Mesenchymal stem cell (in vitro differentiated cells and primary cell): ENCODE measurements at regions not wholly inside any gene's neighbourhood (a gene's known extent, or its start where the extent isn't known, plus 50 kb on each side); places are given as distances from the start of the nearest gene placed in this dataset.

ENCODE experiments used
- DNase-seq: peaks from one replicate; pipeline ENCODE4 v3.0.0-alpha.2; 2013
- H2AFZ ChIP-seq: one replicate; pipeline ENCODE4 v1.6.1; 2013; ENCODE audit warnings: low read depth, mild to moderate bottlenecking, control low read depth, inconsistent platforms, low read length, moderate library complexity
- H2AK5ac ChIP-seq: 2 replicates; pipeline ENCODE4 v1.6.1; 2013; ENCODE audit warnings: low read length, moderate library complexity, mild to moderate bottlenecking, inconsistent platforms; ENCODE audit not compliant: severe bottlenecking
- H2BK120ac ChIP-seq: one replicate; pipeline ENCODE4 v1.6.1; 2013; ENCODE audit warnings: low read depth, mild to moderate bottlenecking, inconsistent platforms, low read length, moderate library complexity
- H2BK12ac ChIP-seq, 2 experiments: one replicate each; pipeline ENCODE4 v1.6.1; 2013; ENCODE audit warnings: inconsistent platforms in 2 of 2, low read length in 2 of 2, mild to moderate bottlenecking in 2 of 2, moderate library complexity in 2 of 2, control low read depth in 1 of 2
- H2BK15ac ChIP-seq: one replicate; pipeline ENCODE4 v1.6.1; 2013; ENCODE audit warnings: mild to moderate bottlenecking, low read depth, inconsistent platforms; ENCODE audit not compliant: poor library complexity, severe bottlenecking
- H2BK5ac ChIP-seq: 2 replicates; pipeline ENCODE4 v1.6.1; 2013; ENCODE audit warnings: low read depth, mild to moderate bottlenecking, low read length, control low read depth, inconsistent platforms; ENCODE audit not compliant: poor library complexity, severe bottlenecking
- H3K14ac ChIP-seq, 2 experiments: one replicate each; pipeline ENCODE4 v1.6.1; 2013; ENCODE audit warnings: inconsistent platforms in 2 of 2, low read length in 2 of 2, control low read depth in 1 of 2, mild to moderate bottlenecking in 1 of 2, moderate library complexity in 1 of 2
- H3K18ac ChIP-seq, 2 experiments: one replicate each; pipeline ENCODE4 v1.6.1; 2013; ENCODE audit warnings: inconsistent platforms in 2 of 2, low read length in 2 of 2, control low read depth in 1 of 2, low read depth in 1 of 2, mild to moderate bottlenecking in 1 of 2
- H3K23ac ChIP-seq, 2 experiments: one replicate each; pipeline ENCODE4 v1.6.1; 2013; ENCODE audit warnings: inconsistent platforms in 2 of 2, low read length in 2 of 2, mild to moderate bottlenecking in 2 of 2, moderate library complexity in 2 of 2, control low read depth in 1 of 2
- H3K27ac ChIP-seq: 2 replicates; pipeline ENCODE4 v1.5.1; 2013; ENCODE audit warnings: mild to moderate bottlenecking, moderate library complexity, low read length, control low read depth, inconsistent platforms; ENCODE audit not compliant: poor library complexity, severe bottlenecking
- H3K27me3 ChIP-seq, 2 experiments: 2 replicates each; pipeline versions ENCODE4 v1.6.1 to v1.7.0; 2013; ENCODE audit warnings: low read length in 2 of 2, mild to moderate bottlenecking in 2 of 2, moderate library complexity in 2 of 2, control low read depth in 1 of 2, inconsistent platforms in 1 of 2; ENCODE audit not compliant: control insufficient read depth in 1 of 2, insufficient read depth in 1 of 2
- H3K36me3 ChIP-seq, 2 experiments: 2 replicates each; pipeline versions ENCODE4 v1.6.1 to v1.7.0; 2013; ENCODE audit warnings: low read length in 2 of 2, control low read depth in 1 of 2, inconsistent platforms in 1 of 2, low read depth in 1 of 2, mild to moderate bottlenecking in 1 of 2; ENCODE audit not compliant: insufficient read depth in 2 of 2, control insufficient read depth in 1 of 2
- H3K4ac ChIP-seq, 2 experiments: one replicate each; pipeline ENCODE4 v1.6.1; 2013; ENCODE audit warnings: inconsistent platforms in 2 of 2, low read length in 2 of 2, mild to moderate bottlenecking in 2 of 2, moderate library complexity in 2 of 2, control low read depth in 1 of 2, low read depth in 1 of 2
- H3K4me1 ChIP-seq: 2 replicates; pipeline ENCODE4 v1.6.1; 2013; ENCODE audit warnings: low read depth, low read length, control low read depth; ENCODE audit not compliant: control insufficient read depth, insufficient read depth
- H3K4me2 ChIP-seq: 2 replicates; pipeline ENCODE4 v1.6.1; 2013; ENCODE audit warnings: low read length, mild to moderate bottlenecking, inconsistent platforms; ENCODE audit not compliant: poor library complexity, severe bottlenecking
- H3K4me3 ChIP-seq, 2 experiments: 2 replicates each; pipeline versions ENCODE4 v1.5.1 to v1.7.0; 2013; ENCODE audit warnings: low read length in 2 of 2, mild to moderate bottlenecking in 2 of 2, control low read depth in 1 of 2, low read depth in 1 of 2; ENCODE audit not compliant: insufficient read depth in 1 of 2
- H3K79me1 ChIP-seq: replicated peaks from 2 replicates; pipeline ENCODE4 v1.6.1; 2013; ENCODE audit warnings: mild to moderate bottlenecking, control low read depth, low read length, inconsistent platforms; ENCODE audit not compliant: poor library complexity, severe bottlenecking
- H3K9ac ChIP-seq: 2 replicates; pipeline ENCODE4 v1.7.0; 2013; ENCODE audit warnings: mild to moderate bottlenecking, low read length, moderate library complexity
- H3K9me3 ChIP-seq: 2 replicates; pipeline ENCODE4 v1.7.0; 2013; ENCODE audit warnings: mild to moderate bottlenecking, low read length; ENCODE audit not compliant: control insufficient read depth
- H4K8ac ChIP-seq: one replicate; pipeline ENCODE4 v1.6.1; 2013; ENCODE audit warnings: inconsistent platforms, mild to moderate bottlenecking, low read length, moderate library complexity
- H4K91ac ChIP-seq: one replicate; pipeline ENCODE4 v1.6.1; 2013; ENCODE audit warnings: mild to moderate bottlenecking, low read length, inconsistent platforms
- WGBS: methylation state at CpG from one replicate; pipeline ENCODE4 v1.1.7; 2013; ENCODE audit warnings: mixed read lengths; 5-methylcytosine and 5-hydroxymethylcytosine counted together

DNA sequence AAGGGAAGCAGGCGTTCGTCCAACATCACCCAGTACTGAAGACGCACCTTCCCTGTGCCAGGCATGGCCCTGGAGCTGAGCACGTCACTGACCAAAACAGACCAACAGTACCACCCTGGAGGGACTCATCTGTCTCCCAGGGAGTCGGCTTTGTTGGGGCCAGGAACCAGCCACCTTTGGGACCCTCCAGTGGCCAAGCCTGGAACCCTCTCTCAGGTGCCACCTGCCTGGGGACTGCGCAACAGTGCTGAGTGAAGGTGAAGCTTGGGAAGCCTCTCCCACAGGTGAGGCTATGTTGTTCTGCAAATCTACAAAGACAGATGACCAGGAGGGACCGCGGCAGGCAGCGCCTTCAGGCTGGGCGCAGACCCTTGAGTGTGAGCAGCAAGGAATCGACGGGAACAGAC, 91.4 kb upstream of the OTOS start:
- WGBS: 92% methylated on average over 12 of the region's 12 CpGs
- Histone ChIP-seq H3K4me1 (no peaks in the 10 kb centered on the region), H3K27me3 (peaks cover 0 to 41% of the 10 kb centered on the region in 2 experiments), H3K18ac (no peak overlapping the region), H2BK5ac (no peak overlapping the region), H2BK15ac (no peak overlapping the region), H2AFZ (no peak overlapping the region), H3K14ac (no peak overlapping the region), H3K4me2 (no peak overlapping the region), H3K4ac (no peak overlapping the region), H2BK12ac (no peak overlapping the region), H3K79me1 (no peaks in the 10 kb centered on the region), H2BK120ac (no peak overlapping the region), H3K4me3 (no peak overlapping the region), H3K27ac (no peak overlapping the region), H3K9ac (no peak overlapping the region), H3K9me3 (peaks cover 16% of the 10 kb centered on the region), H4K91ac (no peak overlapping the region), H4K8ac (no peak overlapping the region), H3K23ac (no peak overlapping the region), H3K36me3 (peaks cover 0 to 3% of the 10 kb centered on the region in 2 experiments), H2AK5ac (no peak overlapping the region)
- no peak for DNase-seq

DNA sequence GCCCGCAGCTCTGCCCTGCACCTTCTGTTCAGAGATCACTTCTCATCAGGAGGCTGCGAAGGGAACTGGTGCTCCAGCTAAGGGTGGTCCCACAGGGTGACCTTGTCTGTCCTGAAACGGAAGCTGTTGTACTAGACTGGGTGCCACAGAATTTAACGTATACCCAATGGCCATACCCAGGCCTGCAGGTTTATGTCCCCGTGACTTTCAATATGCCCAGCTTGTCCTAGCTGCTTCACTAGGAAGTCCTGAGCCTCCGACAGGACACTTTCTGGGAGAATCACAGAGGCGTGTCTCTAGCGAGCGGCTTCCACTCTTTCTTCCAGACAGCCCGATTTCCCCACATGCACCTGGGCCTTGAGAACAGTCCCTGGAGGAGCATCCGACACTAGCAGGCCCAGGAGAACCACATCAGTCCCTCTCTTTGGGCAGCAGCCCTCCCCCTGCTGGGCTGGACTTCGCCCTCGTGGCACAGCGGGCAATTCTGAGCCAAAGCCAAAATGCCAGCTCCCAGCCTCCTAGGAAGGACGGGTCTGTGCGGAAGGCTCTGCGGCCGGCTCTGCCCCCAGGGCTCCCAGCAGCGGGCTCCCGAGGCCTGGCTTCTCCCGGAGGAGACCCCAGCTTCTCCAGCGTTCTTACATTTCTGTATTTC, 91.9 kb upstream of the OTOS start:
- Histone ChIP-seq H2BK5ac (no peak overlapping the region), H3K18ac (no peak overlapping the region), H3K9me3 (peaks cover 16% of the 10 kb centered on the region), H2AK5ac (no peak overlapping the region), H3K4me1 (no peaks in the 10 kb centered on the region), H3K4me2 (no peak overlapping the region), H3K79me1 (no peaks in the 10 kb centered on the region), H3K14ac (no peak overlapping the region), H3K23ac (no peak overlapping the region), H3K9ac (no peak overlapping the region), H2AFZ (no peak overlapping the region), H3K27me3 (peaks cover 0 to 37% of the 10 kb centered on the region in 2 experiments), H3K27ac (no peak overlapping the region), H3K4me3 (no peak overlapping the region), H2BK12ac (no peak overlapping the region), H4K91ac (no peak overlapping the region), H2BK120ac (no peak overlapping the region), H3K4ac (no peak overlapping the region), H4K8ac (no peak overlapping the region), H3K36me3 (peaks cover 0 to 3% of the 10 kb centered on the region in 2 experiments), H2BK15ac (no peak overlapping the region)
- WGBS: 87% methylated on average over 20 of the region's 22 CpGs
- no peak for DNase-seq

DNA sequence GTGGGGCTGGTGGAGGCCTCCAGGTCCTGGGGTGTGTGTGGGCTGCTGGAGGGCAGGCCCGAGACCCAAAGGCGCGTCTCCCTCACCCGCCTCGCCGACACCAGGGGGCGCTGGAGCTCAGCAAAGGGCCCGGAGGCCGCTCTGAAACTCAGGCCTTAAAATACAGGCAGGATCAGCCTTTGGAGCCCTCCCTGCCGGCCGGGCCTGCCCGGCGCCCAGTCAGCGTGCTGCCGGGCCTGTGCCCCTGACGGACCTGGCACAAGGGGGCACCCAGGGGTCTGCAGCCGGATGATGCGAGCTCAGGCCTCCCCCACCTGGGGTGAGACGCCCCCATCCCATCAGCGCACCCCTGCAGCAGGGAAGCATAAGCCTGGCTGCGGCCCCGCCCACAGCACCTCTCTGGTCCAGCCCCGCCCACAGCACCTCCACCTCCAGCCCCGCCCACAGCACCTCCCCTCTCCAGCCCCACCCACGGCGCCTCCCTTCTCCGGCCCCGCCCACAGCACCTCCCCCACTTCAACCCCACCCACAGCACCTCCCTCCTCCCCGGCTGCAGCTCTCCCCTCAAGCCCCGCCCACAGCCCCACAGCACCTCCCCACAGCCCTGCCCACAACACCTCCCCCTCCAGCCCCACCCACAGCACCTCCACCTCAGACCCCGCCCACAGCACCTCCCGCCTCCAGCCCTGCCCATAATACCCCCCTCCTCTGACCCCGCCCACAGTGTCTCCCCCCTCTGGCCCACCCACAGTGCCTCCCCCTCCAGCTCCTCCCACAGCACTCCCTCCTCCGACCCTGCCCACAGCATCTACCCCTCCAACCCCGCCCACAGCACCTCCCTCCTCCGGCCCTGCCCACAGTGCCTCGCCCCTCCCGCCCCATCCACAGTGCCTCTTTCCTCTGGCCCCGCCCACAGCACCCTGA, 92.8 kb upstream of the OTOS start:
- no peak overlapping the region for H3K23ac ChIP-seq
- H2BK12ac ChIP-seq: peak overlapping the region in 1 of 2 experiments; percentile 42
- H3K9me3 ChIP-seq: peaks cover 13% of the 10 kb centered on the region
- H3K4me1 ChIP-seq: no peaks in the 10 kb centered on the region
- peaks cover 0 to 3% of the 10 kb centered on the region in 2 experiments for H3K36me3 ChIP-seq
- peak overlapping the region; percentile 72 for H4K8ac ChIP-seq
- no peak overlapping the region for H3K18ac ChIP-seq
- H3K4ac ChIP-seq: no peak overlapping the region
- no peak overlapping the region for H3K9ac ChIP-seq
- no peaks in the 10 kb centered on the region for H3K79me1 ChIP-seq
- 34% methylated on average over 38 of the region's 39 CpGs for WGBS
- no peak overlapping the region for H2AFZ ChIP-seq
- H2BK5ac ChIP-seq: no peak overlapping the region
- H3K27me3 ChIP-seq: peaks cover 0 to 32% of the 10 kb centered on the region in 2 experiments
- H2AK5ac ChIP-seq: no peak overlapping the region
- no peak overlapping the region for H3K27ac ChIP-seq
- H3K4me2 ChIP-seq: no peak overlapping the region
- no peak overlapping the region for H3K4me3 ChIP-seq
- no peak overlapping the region for H3K14ac ChIP-seq
- H4K91ac ChIP-seq: no peak overlapping the region
- DNase-seq: peak; percentile 69
- no peak overlapping the region for H2BK120ac ChIP-seq
- no peak overlapping the region for H2BK15ac ChIP-seq

DNA sequence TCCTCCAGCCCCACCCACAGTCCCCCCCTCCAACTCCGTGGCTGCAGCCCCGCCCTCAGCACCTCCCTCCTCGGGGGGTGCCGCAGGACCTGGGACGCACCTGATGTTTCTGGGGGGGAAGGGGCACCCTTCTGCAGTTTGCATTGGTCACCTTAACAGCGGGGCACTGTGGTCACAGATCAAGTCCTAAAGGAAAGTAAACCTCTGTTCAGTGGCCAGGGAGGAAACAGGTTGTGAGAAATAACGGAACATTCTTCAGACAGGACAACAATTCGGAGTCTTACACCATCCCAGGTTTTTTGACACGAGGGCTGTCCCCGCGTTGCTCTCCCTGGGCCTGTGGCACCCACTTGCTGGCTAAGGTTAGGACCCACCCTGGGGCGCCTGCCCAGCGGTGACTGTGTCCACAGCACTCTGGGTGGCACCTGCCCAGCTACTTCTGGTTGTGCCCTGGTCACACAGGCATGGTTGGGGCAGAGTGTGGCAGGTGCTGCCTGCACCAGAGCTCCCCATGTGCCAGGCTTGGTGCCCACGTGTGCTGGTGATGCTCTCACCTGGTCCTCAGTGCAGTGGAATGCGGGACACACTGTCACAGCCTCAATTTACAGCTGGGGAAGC, 93.5 kb upstream of the OTOS start:
- Histone ChIP-seq H4K8ac (no peak overlapping the region), H3K14ac (no peak overlapping the region), H4K91ac (peak overlapping the region; percentile 45), H3K4me2 (no peak overlapping the region), H3K27me3 (peaks cover 0 to 37% of the 10 kb centered on the region in 2 experiments), H2BK15ac (no peak overlapping the region), H3K4me3 (no peak overlapping the region), H2AK5ac (no peak overlapping the region), H3K18ac (peak overlapping the region in 1 of 2 experiments; percentile 16), H2BK12ac (no peak overlapping the region), H3K9me3 (peaks cover 6% of the 10 kb centered on the region), H3K4ac (no peak overlapping the region), H3K36me3 (peaks cover 0 to 3% of the 10 kb centered on the region in 2 experiments), H2AFZ (no peak overlapping the region), H2BK5ac (no peak overlapping the region), H3K4me1 (no peaks in the 10 kb centered on the region), H3K79me1 (no peaks in the 10 kb centered on the region), H3K23ac (no peak overlapping the region), H3K27ac (no peak overlapping the region), H3K9ac (no peak overlapping the region), H2BK120ac (no peak overlapping the region)
- WGBS: 68% methylated on average over 15 of the region's 15 CpGs
- peak; percentile 18 for DNase-seq
